ENCODE measurements at regions not wholly inside any gene's neighbourhood (a gene's known extent, or its start where the extent isn't known, plus 50 kb on each side); places are given as distances from the start of the nearest gene placed in this dataset.
"Not testable (repeated sequence)": the region's sequence is repeated elsewhere in the genome, so short reads cannot be mapped to it uniquely, and the experiment has no call there.

DNA sequence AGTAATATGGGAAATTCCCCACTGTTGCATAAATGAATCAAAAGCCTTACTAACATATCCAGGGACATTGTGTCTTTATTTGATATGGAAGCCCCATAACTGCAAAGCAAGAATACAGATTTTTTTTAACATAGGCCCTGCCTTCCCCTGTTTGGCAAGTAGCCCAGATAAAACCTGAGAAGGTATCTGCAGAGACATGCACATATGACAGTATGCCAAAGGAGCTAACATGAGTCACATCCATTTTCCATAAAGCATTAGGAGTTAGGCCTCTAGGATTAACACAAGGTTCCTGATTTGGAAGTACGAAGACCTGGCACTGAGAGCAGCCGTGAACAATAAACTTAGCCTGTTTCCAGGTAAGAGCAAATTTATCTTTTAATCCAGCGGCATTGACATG is 1505.9 kb downstream of the UQCRFS1 start:
- DNase-seq, result not testable (repeated sequence)

GRCh38 chr19:27705896-27706295 is 1507.1 kb downstream of the UQCRFS1 start:
- DNase-seq, result no peak

- DNase-seq, result no peak
Observed at GRCh38 chr19:27694361-27695055, 1518.4 kb downstream of the UQCRFS1 start.

DNA sequence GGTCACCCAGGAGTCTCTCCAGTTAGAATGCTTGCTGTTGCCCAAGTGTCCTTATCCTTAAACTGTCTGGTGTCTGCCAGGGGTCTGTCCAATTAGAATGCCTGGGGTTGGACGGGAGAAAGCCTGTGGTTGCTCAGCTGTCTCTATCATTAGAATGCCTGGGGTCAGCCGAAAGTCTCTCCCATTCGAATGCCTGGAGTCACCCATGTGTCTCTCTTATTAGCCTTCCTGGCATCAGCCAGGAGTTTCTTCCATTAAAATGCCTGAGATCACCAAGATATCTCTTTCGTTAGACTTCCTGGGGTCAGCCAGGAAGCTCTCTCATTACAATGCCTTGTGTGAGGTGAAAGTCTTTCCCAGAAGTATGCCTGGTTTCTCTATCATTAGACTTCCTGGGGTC is 1521.0 kb downstream of the UQCRFS1 start:
- no peak for DNase-seq

DNA sequence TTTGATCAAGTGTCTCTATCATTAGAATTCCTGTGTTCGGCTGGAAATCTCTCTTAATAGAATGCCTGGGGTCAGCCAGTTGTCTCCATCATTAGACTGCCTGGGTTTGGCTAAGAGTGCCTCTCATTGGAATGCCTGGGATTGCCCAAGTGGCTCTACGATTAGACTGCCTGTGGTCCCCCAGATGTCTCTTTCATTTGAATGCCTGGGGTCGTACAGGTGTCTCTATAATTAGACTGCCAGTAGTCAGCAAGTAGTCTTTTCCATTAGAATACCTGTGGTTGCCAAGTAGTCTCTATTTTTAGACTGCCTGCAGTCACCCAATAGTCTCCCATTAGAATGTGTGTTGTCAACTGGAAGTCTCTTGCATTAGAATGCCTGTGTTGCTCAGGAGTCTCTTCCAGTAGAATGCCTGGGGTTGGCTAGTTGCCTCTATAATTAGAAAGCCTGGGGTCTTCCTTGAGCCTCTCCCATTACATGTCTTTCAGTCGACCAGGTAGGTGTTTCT is 1523.2 kb downstream of the UQCRFS1 start:
- no peak for DNase-seq

- no peak for DNase-seq
Observed at GRCh38 chr19:27684293-27684692, 1528.7 kb downstream of the UQCRFS1 start.

DNA sequence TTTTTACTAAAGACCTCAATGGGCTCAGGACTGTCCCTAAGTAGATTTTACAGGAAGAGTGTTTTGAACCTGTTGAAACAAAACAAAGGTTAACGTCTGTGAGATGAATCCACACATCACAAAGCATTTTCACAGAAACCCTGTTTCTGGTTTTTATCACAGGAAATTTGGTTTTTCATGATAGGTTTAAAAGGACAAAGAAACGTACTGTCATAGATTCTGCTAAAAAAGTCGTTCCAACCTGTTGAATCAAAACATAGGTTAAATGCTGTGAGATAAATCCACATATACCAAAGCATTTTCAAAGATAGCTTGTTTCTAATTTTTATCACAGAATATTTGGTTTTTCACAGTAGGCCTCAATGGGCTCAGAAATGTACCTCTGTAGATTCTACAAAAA is 1531.0 kb downstream of the UQCRFS1 start:
- DNase-seq, result no peak

- no peak for DNase-seq
Observed at GRCh38 chr19:27679905-27680304, 1533.0 kb downstream of the UQCRFS1 start.

DNA sequence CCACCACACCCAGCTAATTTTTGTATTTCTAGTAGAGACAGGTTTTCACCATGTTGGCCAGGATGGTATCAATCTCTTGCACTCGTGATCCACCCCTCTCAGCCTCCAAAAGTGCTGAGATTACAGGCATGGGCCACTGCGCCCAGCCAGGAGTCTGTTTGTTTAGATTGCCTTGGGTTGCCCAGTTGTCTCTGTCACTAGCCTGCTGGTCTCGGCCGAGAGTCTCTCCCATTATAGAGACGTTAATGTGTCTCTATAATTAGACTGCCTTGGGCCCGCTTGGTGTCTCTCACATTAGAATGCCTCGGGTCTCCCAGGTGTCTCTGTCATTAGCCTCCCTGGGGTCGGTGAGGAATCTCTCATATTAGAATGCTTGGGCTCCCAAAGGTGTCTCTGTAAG is 1533.6 kb downstream of the UQCRFS1 start:
- DNase-seq, result no peak

- no peak for DNase-seq
Observed at GRCh38 chr19:27676877-27677276, 1536.1 kb downstream of the UQCRFS1 start.

- DNase-seq, result no peak
Observed at GRCh38 chr19:27676334-27676733, 1536.6 kb downstream of the UQCRFS1 start.

DNA sequence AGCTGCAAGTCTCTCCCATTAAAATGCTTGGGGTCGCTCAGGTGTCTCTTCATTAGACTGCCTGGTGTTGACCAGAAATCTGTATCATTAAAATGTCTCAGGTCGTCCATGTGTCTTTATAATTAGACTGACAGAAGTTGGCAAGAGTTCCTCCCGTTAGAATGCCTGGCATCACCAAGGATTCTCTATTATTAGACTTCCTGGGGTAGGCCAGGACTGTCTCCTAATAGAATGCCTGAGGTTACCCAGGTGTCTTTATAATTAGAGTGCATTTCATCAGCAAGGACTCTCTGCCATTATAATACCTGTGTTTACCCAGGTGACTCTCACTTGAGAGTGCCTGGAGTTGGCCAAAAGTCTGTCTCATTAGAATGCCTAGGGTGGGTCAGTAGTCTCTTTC is 1537.2 kb downstream of the UQCRFS1 start:
- no peak for DNase-seq

DNA sequence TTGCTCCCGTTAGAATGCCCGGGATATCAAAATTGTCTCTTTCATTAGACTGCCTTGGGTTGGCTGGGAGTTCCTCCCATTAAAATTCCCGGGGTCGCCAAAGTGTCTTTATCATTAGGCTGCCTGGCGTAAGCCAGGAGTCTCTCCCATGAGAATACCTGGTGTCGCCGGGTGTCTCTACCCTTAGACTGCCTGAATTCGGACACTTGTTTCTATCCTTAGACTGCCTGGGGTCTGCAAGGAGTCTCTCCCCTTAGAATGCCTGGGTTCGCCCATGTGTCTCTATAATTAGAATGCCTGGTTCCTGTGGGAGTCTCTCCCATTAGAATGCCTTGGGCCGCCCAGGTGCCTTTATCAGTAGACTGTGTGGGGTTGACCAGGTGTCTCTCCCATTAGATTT is 1538.2 kb downstream of the UQCRFS1 start:
- no peak for DNase-seq

DNA sequence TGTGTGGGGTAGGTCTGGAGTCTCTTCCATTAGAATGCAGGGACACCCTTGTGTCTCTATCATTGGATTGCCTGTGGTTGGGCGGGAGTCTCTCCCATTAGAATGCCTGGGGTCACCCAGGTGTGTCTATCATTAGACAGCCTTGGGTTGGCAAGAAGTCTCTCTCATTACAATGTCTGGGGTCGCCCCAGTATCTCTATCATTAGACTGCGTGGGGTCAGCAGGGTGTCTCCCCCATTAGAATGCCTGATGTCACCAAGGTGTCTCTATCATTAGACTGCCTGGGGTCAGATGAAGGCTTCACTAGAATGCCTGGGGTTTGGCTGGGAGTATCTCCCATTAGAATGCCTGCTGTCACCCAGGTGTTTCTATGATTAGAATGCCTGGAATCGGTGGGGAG is 1539.0 kb downstream of the UQCRFS1 start:
- no peak for DNase-seq

GRCh38 chr19:27672309-27673047 is 1540.5 kb downstream of the UQCRFS1 start:
- DNase-seq, result no peak

GRCh38 chr19:27671876-27672275 is 1541.1 kb downstream of the UQCRFS1 start:
- no peak for DNase-seq

DNA sequence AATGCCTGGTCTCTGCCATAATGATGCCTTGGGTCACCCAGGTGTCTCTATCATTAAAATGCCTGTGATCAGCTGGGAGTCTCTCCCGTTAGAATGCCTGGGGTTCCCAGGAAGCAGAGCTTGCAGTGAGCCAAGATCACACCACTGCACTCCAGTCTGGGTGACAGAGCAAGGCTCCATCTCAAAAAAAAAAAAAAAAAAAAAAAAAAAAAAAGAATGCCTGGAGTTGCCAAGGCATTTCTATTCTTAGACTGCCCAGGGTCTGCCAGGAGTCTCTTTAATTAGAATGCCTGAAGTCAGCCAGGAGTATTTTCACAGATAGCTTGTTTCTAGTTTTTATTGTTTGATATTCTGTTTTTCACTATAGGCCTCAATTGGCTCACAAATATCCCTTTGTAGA is 1552.5 kb downstream of the UQCRFS1 start:
- no peak for DNase-seq

- DNase-seq, result no peak
Observed at GRCh38 chr19:27657271-27658051, 1555.5 kb downstream of the UQCRFS1 start.

- no peak for DNase-seq
Observed at GRCh38 chr19:27654266-27654990, 1558.5 kb downstream of the UQCRFS1 start.

- DNase-seq, result no peak
Observed at GRCh38 chr19:27652796-27653195, 1560.2 kb downstream of the UQCRFS1 start.

DNA sequence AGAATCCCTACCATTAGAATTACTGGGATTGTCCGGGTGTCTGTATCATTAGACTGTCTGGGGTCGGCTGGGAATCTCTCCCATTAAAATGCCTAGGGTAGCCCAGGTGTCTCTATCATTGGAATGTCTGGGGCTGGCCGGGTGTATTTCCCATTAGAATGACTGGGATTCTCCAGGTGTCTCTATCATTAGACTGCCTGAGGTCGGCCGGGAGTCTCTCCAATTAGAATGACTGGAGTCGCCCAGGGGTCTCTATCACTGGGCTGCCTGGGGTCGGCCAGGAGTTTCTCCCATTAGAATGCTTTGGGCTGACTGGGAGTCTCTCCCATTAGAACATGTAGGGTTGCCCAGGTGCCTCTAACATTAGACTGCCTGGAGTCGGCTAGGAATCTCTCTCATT is 1560.7 kb downstream of the UQCRFS1 start:
- DNase-seq, result no peak

- no peak for DNase-seq
Observed at GRCh38 chr19:27647423-27647822, 1565.5 kb downstream of the UQCRFS1 start.

DNA sequence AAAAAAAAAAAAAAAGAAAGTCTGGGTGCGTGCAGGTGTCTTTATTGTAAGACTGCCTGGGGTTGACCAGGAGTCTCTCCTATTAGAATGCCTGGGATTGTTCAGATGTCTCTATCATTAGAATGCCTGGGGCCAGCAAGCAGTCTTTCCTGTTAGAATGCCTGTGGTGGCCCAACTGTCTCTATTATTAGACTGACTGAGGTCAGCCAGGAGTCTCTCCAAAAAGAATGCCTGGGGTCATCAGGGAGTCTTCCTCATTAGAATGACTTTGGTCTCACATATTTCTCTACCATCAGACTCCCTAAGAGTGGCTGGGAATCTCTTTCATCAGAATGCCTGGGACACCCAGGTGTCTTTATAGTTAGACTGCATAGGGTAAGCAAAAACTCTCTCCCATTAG is 1577.5 kb downstream of the UQCRFS1 start:
- no peak for DNase-seq
